22Rv1 (cell line): ENCODE measurements at regions not wholly inside any gene's neighbourhood (a gene's known extent, or its start where the extent isn't known, plus 50 kb on each side); places are given as distances from the start of the nearest gene placed in this dataset.

ENCODE experiments used
- CTCF ChIP-seq: fragments of 450-650 bp; IDR thresholded peaks from 2 replicates; pipeline ENCODE4 v1.5.1; 2017; ENCODE audit warnings: mild to moderate bottlenecking
- ZFX ChIP-seq: fragments of 450-650 bp; IDR thresholded peaks from 2 replicates; pipeline ENCODE4 v1.6.1; 2017; ENCODE audit warnings: antibody characterized with exemption, borderline replicate concordance

GRCh38 chr5:176716320-176716719 is 69.0 kb downstream of the TSPAN17 start:
- TF ChIP-seq CTCF (no peak), ZFX (no peak)
